ENCODE measurements at regions not wholly inside any gene's neighbourhood (a gene's known extent, or its start where the extent isn't known, plus 50 kb on each side); places are given as distances from the start of the nearest gene placed in this dataset.
"Not testable (repeated sequence)": the region's sequence is repeated elsewhere in the genome, so short reads cannot be mapped to it uniquely, and the experiment has no call there.

GRCh38 chr10:34957531-34957930 lies 132.6 kb downstream of the CUL2 start:
- no peak for DNase-seq (ENCODE audit: low spot score)

DNA sequence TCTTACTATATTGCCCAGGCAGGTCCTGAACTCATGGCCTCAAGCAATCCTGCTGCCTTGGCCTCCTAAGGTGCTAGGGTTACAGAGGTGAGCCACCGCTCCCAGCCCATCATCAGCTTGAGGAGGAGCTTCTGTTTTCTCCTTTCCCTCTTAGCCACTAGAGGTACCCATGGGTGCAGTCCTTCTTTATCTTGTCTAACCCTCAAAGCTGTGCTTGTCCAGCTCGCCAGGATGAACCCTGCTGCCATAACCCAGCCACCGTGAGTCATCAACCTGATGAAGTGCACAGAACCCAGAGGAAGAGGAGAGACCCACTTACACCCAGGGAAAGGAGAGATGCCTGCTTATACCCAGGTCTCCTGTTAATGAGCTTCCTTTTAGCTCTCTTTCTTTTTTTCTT lies 133.4 kb downstream of the CUL2 start:
- no peak for DNase-seq (ENCODE audit: low spot score)

DNA sequence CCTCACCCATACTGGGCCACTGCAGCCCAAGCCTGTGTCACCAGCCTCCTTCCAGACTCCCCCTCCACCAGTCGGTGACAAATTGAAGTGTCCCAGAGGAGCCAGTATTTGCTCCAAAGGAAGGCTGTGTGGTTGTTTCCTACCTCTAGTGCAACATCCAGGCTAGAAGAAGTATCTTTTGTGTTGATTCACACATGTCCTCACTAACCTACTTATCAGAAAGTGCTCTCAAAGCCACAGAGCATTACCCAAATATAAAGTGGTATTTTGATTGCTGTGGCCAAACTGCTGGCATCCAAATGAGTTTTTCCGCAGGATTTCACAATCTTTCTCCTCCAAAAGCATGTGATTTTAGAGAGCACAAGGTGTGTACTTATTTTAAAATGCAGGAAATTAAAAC lies 134.8 kb downstream of the CUL2 start:
- DNase-seq (ENCODE audit: low spot score) = no peak

- no peak for DNase-seq (ENCODE audit: low spot score)
Measured at GRCh38 chr10:34954142-34954541, 136.0 kb downstream of the CUL2 start.

DNA sequence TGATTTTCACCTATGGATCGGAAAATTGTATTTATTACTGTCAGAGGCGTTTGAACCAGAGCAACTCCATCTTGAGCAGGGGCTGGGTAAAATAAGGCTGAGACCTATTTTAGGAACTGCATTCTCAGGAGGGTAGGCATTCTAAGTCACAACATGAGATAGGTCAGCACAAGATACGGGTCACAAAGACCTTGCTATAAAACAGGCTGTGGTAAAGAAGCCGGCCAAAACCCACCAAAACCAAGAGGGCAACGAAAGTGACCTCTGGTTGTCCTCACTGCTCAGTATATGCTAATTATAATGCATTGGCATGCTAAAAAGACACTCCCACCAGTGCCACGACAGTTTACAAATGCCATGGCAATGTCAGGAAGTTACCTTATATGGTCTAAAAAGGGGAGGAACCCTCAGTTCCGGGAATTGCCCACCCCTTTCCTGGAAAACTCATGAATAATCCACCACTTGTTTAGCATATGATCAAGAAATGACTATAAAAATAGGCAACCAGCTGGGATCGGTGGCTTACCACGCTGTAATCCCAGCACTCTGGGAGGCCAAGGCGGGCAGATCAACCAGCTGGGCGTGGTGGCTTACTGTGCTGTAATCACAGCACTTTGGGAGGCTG lies 136.3 kb upstream of the PARD3 start:
- not testable (repeated sequence) for DNase-seq (ENCODE audit: low spot score)

- DNase-seq (ENCODE audit: low spot score) = not testable (repeated sequence)
Measured at GRCh38 chr10:34945951-34946522, 130.9 kb upstream of the PARD3 start.

GRCh38 chr10:34941471-34942357 lies 126.6 kb upstream of the PARD3 start:
- no peak for DNase-seq (ENCODE audit: low spot score)

DNA sequence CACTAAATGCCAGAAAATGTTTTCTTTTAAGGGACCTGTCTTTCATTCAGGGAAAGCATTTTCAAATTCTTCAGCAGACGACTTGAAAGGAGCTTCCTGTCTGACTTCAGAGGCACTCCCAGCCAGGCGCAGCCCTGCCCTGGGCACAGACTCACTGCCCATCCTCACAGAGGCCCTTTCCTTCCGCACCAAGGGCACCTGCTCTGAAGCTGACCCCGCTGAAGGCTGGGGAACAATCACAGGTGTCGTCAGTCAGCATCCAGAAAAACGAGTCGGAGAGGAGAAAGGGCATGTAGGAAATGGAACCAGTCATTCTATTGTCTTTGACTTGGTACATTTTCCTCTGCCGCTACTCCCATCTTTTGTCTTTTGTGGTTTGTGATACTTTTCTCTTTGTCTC lies 125.3 kb upstream of the PARD3 start:
- no peak for DNase-seq (ENCODE audit: low spot score)

- no peak for DNase-seq (ENCODE audit: low spot score)
Measured at GRCh38 chr10:34938399-34938670, 123.2 kb upstream of the PARD3 start.

GRCh38 chr10:34937643-34938398 lies 122.7 kb upstream of the PARD3 start:
- not testable (repeated sequence) for DNase-seq (ENCODE audit: low spot score)

- no peak for DNase-seq (ENCODE audit: low spot score)
Measured at GRCh38 chr10:34936061-34936460, 121.0 kb upstream of the PARD3 start.

- DNase-seq (ENCODE audit: low spot score) = no peak
Measured at GRCh38 chr10:34933676-34934075, 118.6 kb upstream of the PARD3 start.

DNA sequence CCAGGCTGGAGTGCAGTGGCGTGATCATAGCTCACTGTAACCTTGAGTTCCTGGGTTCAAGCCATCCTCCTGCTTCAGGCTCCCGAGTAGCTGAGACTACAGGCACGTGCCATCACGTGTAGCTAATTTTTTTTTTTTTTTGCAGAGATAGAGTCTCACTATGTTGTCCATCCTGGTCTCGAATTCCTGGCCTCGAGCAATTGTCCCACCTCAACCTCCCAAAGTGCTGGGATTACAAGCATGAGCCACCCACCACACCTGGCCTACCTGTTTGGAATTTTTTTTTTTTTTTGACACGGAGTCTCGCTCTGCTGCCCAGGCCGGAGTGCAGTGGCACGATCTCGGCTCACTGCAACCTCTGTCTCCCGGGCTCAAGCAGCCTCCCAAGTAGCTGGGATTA lies 117.1 kb upstream of the PARD3 start:
- DNase-seq (ENCODE audit: low spot score) = no peak

GRCh38 chr10:34931216-34931615 lies 116.1 kb upstream of the PARD3 start:
- no peak for DNase-seq (ENCODE audit: low spot score)

GRCh38 chr10:34922138-34922537 lies 107.0 kb upstream of the PARD3 start:
- DNase-seq (ENCODE audit: low spot score) = peak; percentile 31

DNA sequence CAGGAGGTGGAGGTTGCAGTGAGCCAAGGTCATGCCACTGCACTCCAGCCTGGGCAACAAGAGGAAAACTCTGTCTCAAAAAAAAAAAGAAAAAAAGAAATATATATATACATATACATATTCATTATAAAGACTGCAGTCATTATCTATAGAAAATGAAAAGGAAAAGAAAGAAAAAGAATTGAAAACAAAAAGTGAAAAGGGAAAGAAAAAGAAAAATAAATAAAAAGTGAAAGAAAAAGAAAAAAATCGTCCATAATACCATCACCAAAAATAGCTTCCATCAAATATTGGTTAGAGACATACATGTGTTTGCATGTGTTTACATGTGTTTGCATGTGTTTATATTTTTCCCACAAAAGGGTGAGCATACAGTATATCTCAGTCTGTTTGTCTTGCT lies 105.5 kb upstream of the PARD3 start:
- DNase-seq (ENCODE audit: low spot score) = no peak

DNA sequence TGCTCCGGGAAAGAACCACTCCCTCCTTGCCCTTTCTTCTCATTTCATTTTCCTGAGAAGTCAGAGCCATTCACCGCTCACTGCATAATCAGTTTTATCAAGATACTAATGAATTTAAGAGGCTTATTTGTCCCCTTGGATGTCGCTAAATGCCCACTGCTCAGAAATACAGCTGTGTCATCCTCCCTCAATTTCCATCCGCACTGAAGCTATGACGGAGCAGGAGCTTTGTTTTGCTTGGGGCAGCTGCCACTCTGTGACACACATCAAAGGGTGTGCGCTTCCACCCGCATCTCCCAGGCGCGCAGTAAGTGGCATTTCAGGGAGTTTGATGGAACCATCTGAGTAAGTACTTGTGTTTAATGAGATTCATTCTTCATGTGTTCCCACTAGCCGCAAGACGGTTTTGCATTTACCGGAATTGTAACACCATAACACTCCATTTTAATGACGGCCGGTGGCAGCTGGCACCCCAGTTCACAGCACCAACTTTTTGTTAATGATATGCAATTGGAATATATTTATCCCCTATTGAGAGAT lies 103.8 kb upstream of the PARD3 start:
- no peak for DNase-seq (ENCODE audit: low spot score)

GRCh38 chr10:34918060-34918775 lies 103.1 kb upstream of the PARD3 start:
- no peak for DNase-seq (ENCODE audit: low spot score)

GRCh38 chr10:34916314-34916713 lies 101.2 kb upstream of the PARD3 start:
- DNase-seq (ENCODE audit: low spot score) = peak; percentile 79

GRCh38 chr10:34912771-34913170 lies 97.7 kb upstream of the PARD3 start:
- no peak for DNase-seq (ENCODE audit: low spot score)

DNA sequence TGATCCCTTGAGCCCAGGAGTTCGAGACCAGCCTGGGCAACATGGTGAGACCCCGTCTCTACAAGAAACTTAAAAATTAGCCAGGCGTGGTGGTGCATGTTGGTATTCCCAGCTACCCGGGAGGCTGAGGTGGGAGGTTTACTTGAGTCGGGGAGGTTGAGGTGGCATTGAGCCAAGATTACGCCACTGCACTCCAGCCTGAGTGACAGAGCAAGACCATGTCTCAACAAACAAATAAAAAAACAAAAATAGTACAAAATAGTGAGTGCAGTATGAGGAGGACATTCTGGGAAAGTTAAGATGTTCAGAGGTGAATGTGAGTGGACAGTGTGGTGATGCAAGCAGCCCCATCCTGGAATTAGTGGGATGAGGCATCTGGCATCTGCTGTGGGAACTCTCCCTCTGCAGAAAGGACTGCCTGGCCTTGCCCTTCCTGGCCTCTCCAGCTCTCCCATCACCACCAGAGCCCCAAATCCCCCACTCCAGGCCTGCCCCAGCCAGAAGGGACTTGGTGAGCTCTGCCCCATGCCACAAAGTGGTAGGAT lies 96.6 kb upstream of the PARD3 start:
- DNase-seq (ENCODE audit: low spot score) = peak; percentile 49

Measured in AG20443 (cell line).